ENCODE measurements at regions not wholly inside any gene's neighbourhood (a gene's known extent, or its start where the extent isn't known, plus 50 kb on each side); places are given as distances from the start of the nearest gene placed in this dataset.

DNA sequence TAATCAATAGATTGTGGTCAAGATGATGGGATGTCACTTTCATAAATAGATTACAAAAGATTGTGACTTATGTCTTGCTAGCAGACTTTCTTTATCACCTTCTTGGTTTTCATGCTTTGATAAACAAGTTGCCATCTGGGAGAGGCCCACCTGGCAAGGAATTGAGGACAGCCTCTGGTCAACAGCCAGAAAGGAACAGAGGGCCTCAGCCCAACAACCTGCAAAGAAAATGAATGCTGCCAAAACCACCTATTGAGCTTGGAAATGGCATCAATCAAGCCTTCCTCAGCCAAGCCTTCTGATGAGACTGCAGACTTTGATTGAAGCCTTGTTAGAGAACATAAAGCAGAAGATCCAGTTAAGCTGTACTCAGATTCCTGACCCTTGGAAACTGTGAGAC, 288.6 kb downstream of the SPRY2 start:
- Histone ChIP-seq H3K9ac (ENCODE audit: low read length) (no peak overlapping the region), H3K9me3 (ENCODE audit: insufficient read depth, low read length) (no peaks in the 10 kb centered on the region), H3K27ac (ENCODE audit: low read depth, low read length) (no peak overlapping the region), H4K20me1 (ENCODE audit: low read depth, low read length) (no peaks in the 10 kb centered on the region), H3K4me3 (ENCODE audit: insufficient read depth, low read length, poor library complexity, severe bottlenecking) (no peak overlapping the region), H3K79me2 (ENCODE audit: insufficient read depth, low read length) (no peaks in the 10 kb centered on the region), H3K36me3 (ENCODE audit: low read length) (no peaks in the 10 kb centered on the region), H3K4me2 (ENCODE audit: low read depth, low read length, poor library complexity, severe bottlenecking) (no peak overlapping the region), H2AFZ (ENCODE audit: low read depth, low read length, severe bottlenecking) (no peak overlapping the region), H3K9me2 (replicated peaks; ENCODE audit: insufficient read depth, low read length) (no peaks in the 10 kb centered on the region), H3K27me3 (ENCODE audit: low read length) (no peaks in the 10 kb centered on the region), H3F3A (ENCODE audit: insufficient read depth) (no peaks in the 10 kb centered on the region)
- TF ChIP-seq EZH2phosphoT487 (conservative IDR thresholded peaks at IDR 0.05; ENCODE audit: low read length), result no peak
- TF ChIP-seq, protein P1, sequence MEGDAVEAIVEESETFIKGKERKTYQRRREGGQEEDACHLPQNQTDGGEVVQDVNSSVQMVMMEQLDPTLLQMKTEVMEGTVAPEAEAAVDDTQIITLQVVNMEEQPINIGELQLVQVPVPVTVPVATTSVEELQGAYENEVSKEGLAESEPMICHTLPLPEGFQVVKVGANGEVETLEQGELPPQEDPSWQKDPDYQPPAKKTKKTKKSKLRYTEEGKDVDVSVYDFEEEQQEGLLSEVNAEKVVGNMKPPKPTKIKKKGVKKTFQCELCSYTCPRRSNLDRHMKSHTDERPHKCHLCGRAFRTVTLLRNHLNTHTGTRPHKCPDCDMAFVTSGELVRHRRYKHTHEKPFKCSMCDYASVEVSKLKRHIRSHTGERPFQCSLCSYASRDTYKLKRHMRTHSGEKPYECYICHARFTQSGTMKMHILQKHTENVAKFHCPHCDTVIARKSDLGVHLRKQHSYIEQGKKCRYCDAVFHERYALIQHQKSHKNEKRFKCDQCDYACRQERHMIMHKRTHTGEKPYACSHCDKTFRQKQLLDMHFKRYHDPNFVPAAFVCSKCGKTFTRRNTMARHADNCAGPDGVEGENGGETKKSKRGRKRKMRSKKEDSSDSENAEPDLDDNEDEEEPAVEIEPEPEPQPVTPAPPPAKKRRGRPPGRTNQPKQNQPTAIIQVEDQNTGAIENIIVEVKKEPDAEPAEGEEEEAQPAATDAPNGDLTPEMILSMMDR (IDR thresholded peaks at IDR 0.05; ENCODE audit: insufficient read depth, low read length, poor library complexity, severe bottlenecking), result no peak

DNA sequence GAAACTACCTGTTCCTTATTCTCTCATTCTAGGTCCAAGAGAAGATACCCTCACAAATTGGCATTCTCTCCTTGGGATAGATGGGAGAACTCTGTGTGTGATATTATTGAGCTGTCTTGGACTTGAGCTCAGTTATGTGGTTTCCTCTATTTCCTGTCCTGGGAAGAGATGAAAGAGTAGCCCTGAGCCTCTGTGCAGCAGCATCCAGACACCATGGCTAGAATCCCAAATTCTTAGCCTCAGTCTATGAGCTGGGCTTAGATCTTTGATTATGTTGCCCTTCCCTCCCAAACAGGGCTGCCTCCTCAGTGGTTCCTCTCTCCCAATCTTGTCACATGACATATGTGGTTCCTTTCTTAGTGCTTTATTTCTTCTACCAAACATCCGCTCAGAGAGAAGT, 290.7 kb downstream of the SPRY2 start:
- no peaks in the 10 kb centered on the region for H3K36me3 ChIP-seq (ENCODE audit: low read length)
- H3F3A ChIP-seq (ENCODE audit: insufficient read depth), result no peaks in the 10 kb centered on the region
- H3K9me3 ChIP-seq (ENCODE audit: insufficient read depth, low read length), result no peaks in the 10 kb centered on the region
- H3K4me3 ChIP-seq (ENCODE audit: insufficient read depth, low read length, poor library complexity, severe bottlenecking), result no peak overlapping the region
- H3K9ac ChIP-seq (ENCODE audit: low read length), result no peak overlapping the region
- H3K4me2 ChIP-seq (ENCODE audit: low read depth, low read length, poor library complexity, severe bottlenecking), result no peak overlapping the region
- H3K79me2 ChIP-seq (ENCODE audit: insufficient read depth, low read length), result no peaks in the 10 kb centered on the region
- H4K20me1 ChIP-seq (ENCODE audit: low read depth, low read length), result no peaks in the 10 kb centered on the region
- H3K9me2 ChIP-seq (replicated peaks; ENCODE audit: insufficient read depth, low read length), result no peaks in the 10 kb centered on the region
- TF ChIP-seq EZH2phosphoT487 (conservative IDR thresholded peaks at IDR 0.05; ENCODE audit: low read length), result no peak
- H3K27me3 ChIP-seq (ENCODE audit: low read length), result no peaks in the 10 kb centered on the region
- H2AFZ ChIP-seq (ENCODE audit: low read depth, low read length, severe bottlenecking), result no peak overlapping the region
- H3K27ac ChIP-seq (ENCODE audit: low read depth, low read length), result no peak overlapping the region

DNA sequence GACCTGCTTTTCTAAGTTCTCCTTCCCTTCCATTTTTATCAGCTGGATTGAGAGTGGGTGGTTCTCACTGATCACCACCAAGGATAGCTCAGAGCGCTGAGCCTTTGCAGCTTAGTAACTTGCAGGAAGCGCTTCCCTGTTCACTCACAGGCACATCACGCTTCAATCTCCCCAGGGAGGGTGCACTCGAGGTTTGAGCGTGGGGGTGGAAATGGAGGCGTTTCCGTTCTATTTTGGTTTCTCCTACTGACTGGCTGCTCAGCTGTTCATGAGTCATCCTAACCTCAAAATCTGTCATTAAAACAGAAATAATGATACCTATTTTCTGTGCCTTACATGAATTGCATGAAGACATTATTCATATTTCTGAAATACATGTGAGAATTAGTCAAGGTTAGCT, 292.1 kb downstream of the SPRY2 start:
- Histone ChIP-seq H2AFZ (ENCODE audit: low read depth, low read length, severe bottlenecking) (no peak overlapping the region), H3K36me3 (ENCODE audit: low read length) (no peaks in the 10 kb centered on the region), H3K4me3 (ENCODE audit: insufficient read depth, low read length, poor library complexity, severe bottlenecking) (no peak overlapping the region), H3K4me2 (ENCODE audit: low read depth, low read length, poor library complexity, severe bottlenecking) (no peak overlapping the region), H3K9me3 (ENCODE audit: insufficient read depth, low read length) (no peaks in the 10 kb centered on the region), H3K27ac (ENCODE audit: low read depth, low read length) (no peak overlapping the region), H3K27me3 (ENCODE audit: low read length) (no peaks in the 10 kb centered on the region), H3K9me2 (replicated peaks; ENCODE audit: insufficient read depth, low read length) (no peaks in the 10 kb centered on the region), H4K20me1 (ENCODE audit: low read depth, low read length) (no peaks in the 10 kb centered on the region), H3K9ac (ENCODE audit: low read length) (no peak overlapping the region), H3K79me2 (ENCODE audit: insufficient read depth, low read length) (no peaks in the 10 kb centered on the region), H3F3A (ENCODE audit: insufficient read depth) (no peaks in the 10 kb centered on the region)
- no peak for TF ChIP-seq EZH2phosphoT487 (conservative IDR thresholded peaks at IDR 0.05; ENCODE audit: low read length)
- TF ChIP-seq, protein P1 (IDR thresholded peaks at IDR 0.05; ENCODE audit: insufficient read depth, low read length, poor library complexity, severe bottlenecking), result no peak

DNA sequence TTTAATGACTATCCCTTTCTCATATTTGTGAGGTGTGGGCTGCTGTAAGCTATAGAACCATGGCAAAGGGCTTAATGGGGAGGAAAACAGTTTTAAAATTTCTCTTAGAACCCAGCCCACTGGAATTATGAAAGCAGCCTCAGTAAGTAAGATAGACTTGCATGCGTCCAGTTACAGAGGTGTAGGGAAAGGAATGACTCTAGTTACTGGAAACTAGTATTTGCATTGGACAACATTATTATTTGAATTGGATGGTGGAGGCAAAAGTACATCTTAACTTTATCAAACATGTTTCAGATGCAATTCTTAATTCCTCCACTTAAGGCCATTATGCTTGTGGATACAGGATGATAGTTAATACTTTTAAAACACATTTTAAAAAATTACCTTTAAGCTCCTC, 292.9 kb downstream of the SPRY2 start:
- Histone ChIP-seq H3K9ac (ENCODE audit: low read length) (no peak overlapping the region), H3K27ac (ENCODE audit: low read depth, low read length) (no peak overlapping the region), H3F3A (ENCODE audit: insufficient read depth) (no peaks in the 10 kb centered on the region), H2AFZ (ENCODE audit: low read depth, low read length, severe bottlenecking) (no peak overlapping the region), H3K4me3 (ENCODE audit: insufficient read depth, low read length, poor library complexity, severe bottlenecking) (no peak overlapping the region), H3K36me3 (ENCODE audit: low read length) (no peaks in the 10 kb centered on the region), H4K20me1 (ENCODE audit: low read depth, low read length) (no peaks in the 10 kb centered on the region), H3K9me2 (replicated peaks; ENCODE audit: insufficient read depth, low read length) (no peaks in the 10 kb centered on the region), H3K27me3 (ENCODE audit: low read length) (no peaks in the 10 kb centered on the region), H3K79me2 (ENCODE audit: insufficient read depth, low read length) (no peaks in the 10 kb centered on the region), H3K4me2 (ENCODE audit: low read depth, low read length, poor library complexity, severe bottlenecking) (no peak overlapping the region), H3K9me3 (ENCODE audit: insufficient read depth, low read length) (no peaks in the 10 kb centered on the region)
- TF ChIP-seq EZH2phosphoT487 (conservative IDR thresholded peaks at IDR 0.05; ENCODE audit: low read length), result no peak
- TF ChIP-seq, protein P1 (IDR thresholded peaks at IDR 0.05; ENCODE audit: insufficient read depth, low read length, poor library complexity, severe bottlenecking), result no peak

Data from SU-DHL-6 (cell line).